ENCODE measurements at regions not wholly inside any gene's neighbourhood (a gene's known extent, or its start where the extent isn't known, plus 50 kb on each side); places are given as distances from the start of the nearest gene placed in this dataset.

GRCh38 chr2:9712263-9712662, 81.5 kb upstream of the YWHAQ start:
- Histone ChIP-seq H3K4ac (ENCODE audit: low read depth in 1 of 2, low read length in 2 of 2) (no peak overlapping the region), H2BK12ac (ENCODE audit: low read length in 2 of 2) (no peak overlapping the region), H3K4me2 (ENCODE audit: low read length, poor library complexity, severe bottlenecking) (no peak overlapping the region), H3K36me3 (ENCODE audit: control insufficient read depth in 1 of 2, insufficient read depth in 2 of 2, low read depth in 1 of 2, low read length in 2 of 2) (no peaks in the 10 kb centered on the region), H3K27ac (ENCODE audit: low read length, poor library complexity, severe bottlenecking) (no peak overlapping the region), H4K91ac (ENCODE audit: low read length) (no peak overlapping the region), H3K9ac (ENCODE audit: low read length) (no peak overlapping the region), H2AFZ (ENCODE audit: low read depth, low read length) (no peak overlapping the region), H3K4me1 (ENCODE audit: control insufficient read depth, insufficient read depth, low read depth, low read length) (peaks cover 3% of the 10 kb centered on the region), H2AK5ac (ENCODE audit: low read length, severe bottlenecking) (no peak overlapping the region), H3K9me3 (ENCODE audit: control insufficient read depth, low read length) (peaks cover 4% of the 10 kb centered on the region), H4K8ac (ENCODE audit: low read length) (no peak overlapping the region), H3K27me3 (ENCODE audit: control insufficient read depth in 1 of 2, insufficient read depth in 1 of 2, low read length in 2 of 2) (no peaks in the 10 kb centered on the region), H3K4me3 (ENCODE audit: insufficient read depth in 1 of 2, low read depth in 1 of 2, low read length in 2 of 2) (no peak overlapping the region), H3K18ac (ENCODE audit: low read depth in 1 of 2, low read length in 2 of 2) (no peak overlapping the region), H2BK120ac (ENCODE audit: low read depth, low read length) (no peak overlapping the region), H3K23ac (ENCODE audit: low read length in 2 of 2) (no peak overlapping the region), H2BK5ac (ENCODE audit: low read depth, low read length, poor library complexity, severe bottlenecking) (no peak overlapping the region), H3K79me1 (replicated peaks; ENCODE audit: low read length, poor library complexity, severe bottlenecking) (no peaks in the 10 kb centered on the region), H3K14ac (ENCODE audit: low read length in 2 of 2) (no peak overlapping the region), H2BK15ac (ENCODE audit: low read depth, poor library complexity, severe bottlenecking) (no peak overlapping the region)
- WGBS, result 84% methylated on average over 11 of the region's 11 CpGs
- DNase-seq, result no peak

- H2BK12ac ChIP-seq (ENCODE audit: low read length in 2 of 2), result peak overlapping the region in 1 of 2 experiments; percentile 29
- H3K27ac ChIP-seq (ENCODE audit: low read length, poor library complexity, severe bottlenecking), result no peak overlapping the region
- no peak overlapping the region for H3K4me3 ChIP-seq (ENCODE audit: insufficient read depth in 1 of 2, low read depth in 1 of 2, low read length in 2 of 2)
- H2AFZ ChIP-seq (ENCODE audit: low read depth, low read length), result no peak overlapping the region
- peaks cover 2% of the 10 kb centered on the region for H3K9me3 ChIP-seq (ENCODE audit: control insufficient read depth, low read length)
- DNase-seq, result peak; percentile 21
- H3K14ac ChIP-seq (ENCODE audit: low read length in 2 of 2), result no peak overlapping the region
- no peaks in the 10 kb centered on the region for H3K27me3 ChIP-seq (ENCODE audit: control insufficient read depth in 1 of 2, insufficient read depth in 1 of 2, low read length in 2 of 2)
- no peak overlapping the region for H2BK15ac ChIP-seq (ENCODE audit: low read depth, poor library complexity, severe bottlenecking)
- no peak overlapping the region for H4K91ac ChIP-seq (ENCODE audit: low read length)
- peaks cover 3% of the 10 kb centered on the region for H3K4me1 ChIP-seq (ENCODE audit: control insufficient read depth, insufficient read depth, low read depth, low read length)
- no peak overlapping the region for H2BK120ac ChIP-seq (ENCODE audit: low read depth, low read length)
- WGBS, result 77% methylated on average over 14 of the region's 14 CpGs
- H4K8ac ChIP-seq (ENCODE audit: low read length), result no peak overlapping the region
- H3K9ac ChIP-seq (ENCODE audit: low read length), result no peak overlapping the region
- H3K4me2 ChIP-seq (ENCODE audit: low read length, poor library complexity, severe bottlenecking), result no peak overlapping the region
- no peak overlapping the region for H3K23ac ChIP-seq (ENCODE audit: low read length in 2 of 2)
- H3K79me1 ChIP-seq (replicated peaks; ENCODE audit: low read length, poor library complexity, severe bottlenecking), result no peaks in the 10 kb centered on the region
- H3K4ac ChIP-seq (ENCODE audit: low read depth in 1 of 2, low read length in 2 of 2), result no peak overlapping the region
- H2BK5ac ChIP-seq (ENCODE audit: low read depth, low read length, poor library complexity, severe bottlenecking), result no peak overlapping the region
- no peak overlapping the region for H3K18ac ChIP-seq (ENCODE audit: low read depth in 1 of 2, low read length in 2 of 2)
- H2AK5ac ChIP-seq (ENCODE audit: low read length, severe bottlenecking), result no peak overlapping the region
- H3K36me3 ChIP-seq (ENCODE audit: control insufficient read depth in 1 of 2, insufficient read depth in 2 of 2, low read depth in 1 of 2, low read length in 2 of 2), result no peaks in the 10 kb centered on the region
Measured at GRCh38 chr2:9714630-9715214, 83.9 kb upstream of the YWHAQ start.

- no peak overlapping the region for H3K14ac ChIP-seq (ENCODE audit: low read length in 2 of 2)
- H3K27me3 ChIP-seq (ENCODE audit: control insufficient read depth in 1 of 2, insufficient read depth in 1 of 2, low read length in 2 of 2), result no peaks in the 10 kb centered on the region
- H2BK120ac ChIP-seq (ENCODE audit: low read depth, low read length), result no peak overlapping the region
- no peak overlapping the region for H3K23ac ChIP-seq (ENCODE audit: low read length in 2 of 2)
- no peak overlapping the region for H3K27ac ChIP-seq (ENCODE audit: low read length, poor library complexity, severe bottlenecking)
- no peak overlapping the region for H3K4me3 ChIP-seq (ENCODE audit: insufficient read depth in 1 of 2, low read depth in 1 of 2, low read length in 2 of 2)
- no peak for DNase-seq
- H2AK5ac ChIP-seq (ENCODE audit: low read length, severe bottlenecking), result no peak overlapping the region
- H2AFZ ChIP-seq (ENCODE audit: low read depth, low read length), result no peak overlapping the region
- no peaks in the 10 kb centered on the region for H3K36me3 ChIP-seq (ENCODE audit: control insufficient read depth in 1 of 2, insufficient read depth in 2 of 2, low read depth in 1 of 2, low read length in 2 of 2)
- H3K18ac ChIP-seq (ENCODE audit: low read depth in 1 of 2, low read length in 2 of 2), result no peak overlapping the region
- H3K9me3 ChIP-seq (ENCODE audit: control insufficient read depth, low read length), result no peaks in the 10 kb centered on the region
- H3K4ac ChIP-seq (ENCODE audit: low read depth in 1 of 2, low read length in 2 of 2), result no peak overlapping the region
- no peaks in the 10 kb centered on the region for H3K79me1 ChIP-seq (replicated peaks; ENCODE audit: low read length, poor library complexity, severe bottlenecking)
- H4K91ac ChIP-seq (ENCODE audit: low read length), result no peak overlapping the region
- H3K4me1 ChIP-seq (ENCODE audit: control insufficient read depth, insufficient read depth, low read depth, low read length), result peaks cover 3% of the 10 kb centered on the region
- no peak overlapping the region for H2BK15ac ChIP-seq (ENCODE audit: low read depth, poor library complexity, severe bottlenecking)
- H4K8ac ChIP-seq (ENCODE audit: low read length), result no peak overlapping the region
- no peak overlapping the region for H3K4me2 ChIP-seq (ENCODE audit: low read length, poor library complexity, severe bottlenecking)
- no peak overlapping the region for H3K9ac ChIP-seq (ENCODE audit: low read length)
- no peak overlapping the region for H2BK12ac ChIP-seq (ENCODE audit: low read length in 2 of 2)
- WGBS, result 82% methylated on average over 6 of the region's 6 CpGs
- H2BK5ac ChIP-seq (ENCODE audit: low read depth, low read length, poor library complexity, severe bottlenecking), result no peak overlapping the region
Measured at GRCh38 chr2:9715238-9715637, 84.4 kb upstream of the YWHAQ start.

GRCh38 chr2:9717886-9718451, 87.2 kb upstream of the YWHAQ start:
- Histone ChIP-seq H2BK15ac (ENCODE audit: low read depth, poor library complexity, severe bottlenecking) (no peak overlapping the region), H3K14ac (ENCODE audit: low read length in 2 of 2) (no peak overlapping the region), H3K4me2 (ENCODE audit: low read length, poor library complexity, severe bottlenecking) (no peak overlapping the region), H3K18ac (ENCODE audit: low read depth in 1 of 2, low read length in 2 of 2) (no peak overlapping the region), H3K36me3 (ENCODE audit: control insufficient read depth in 1 of 2, insufficient read depth in 2 of 2, low read depth in 1 of 2, low read length in 2 of 2) (no peaks in the 10 kb centered on the region), H3K4ac (ENCODE audit: low read depth in 1 of 2, low read length in 2 of 2) (no peak overlapping the region), H2BK5ac (ENCODE audit: low read depth, low read length, poor library complexity, severe bottlenecking) (no peak overlapping the region), H3K27me3 (ENCODE audit: control insufficient read depth in 1 of 2, insufficient read depth in 1 of 2, low read length in 2 of 2) (no peaks in the 10 kb centered on the region), H3K23ac (ENCODE audit: low read length in 2 of 2) (no peak overlapping the region), H3K27ac (ENCODE audit: low read length, poor library complexity, severe bottlenecking) (no peak overlapping the region), H2AK5ac (ENCODE audit: low read length, severe bottlenecking) (no peak overlapping the region), H3K9ac (ENCODE audit: low read length) (no peak overlapping the region), H3K4me3 (ENCODE audit: insufficient read depth in 1 of 2, low read depth in 1 of 2, low read length in 2 of 2) (no peak overlapping the region), H3K9me3 (ENCODE audit: control insufficient read depth, low read length) (no peaks in the 10 kb centered on the region), H3K79me1 (replicated peaks; ENCODE audit: low read length, poor library complexity, severe bottlenecking) (no peaks in the 10 kb centered on the region), H4K8ac (ENCODE audit: low read length) (no peak overlapping the region), H2AFZ (ENCODE audit: low read depth, low read length) (no peak overlapping the region), H2BK120ac (ENCODE audit: low read depth, low read length) (no peak overlapping the region), H4K91ac (ENCODE audit: low read length) (no peak overlapping the region), H2BK12ac (ENCODE audit: low read length in 2 of 2) (no peak overlapping the region), H3K4me1 (ENCODE audit: control insufficient read depth, insufficient read depth, low read depth, low read length) (peaks cover 6% of the 10 kb centered on the region)
- WGBS, result 91% methylated on average over 4 of the region's 7 CpGs
- no peak for DNase-seq
